ENCODE measurements at regions not wholly inside any gene's neighbourhood (a gene's known extent, or its start where the extent isn't known, plus 50 kb on each side); places are given as distances from the start of the nearest gene placed in this dataset.

DNA sequence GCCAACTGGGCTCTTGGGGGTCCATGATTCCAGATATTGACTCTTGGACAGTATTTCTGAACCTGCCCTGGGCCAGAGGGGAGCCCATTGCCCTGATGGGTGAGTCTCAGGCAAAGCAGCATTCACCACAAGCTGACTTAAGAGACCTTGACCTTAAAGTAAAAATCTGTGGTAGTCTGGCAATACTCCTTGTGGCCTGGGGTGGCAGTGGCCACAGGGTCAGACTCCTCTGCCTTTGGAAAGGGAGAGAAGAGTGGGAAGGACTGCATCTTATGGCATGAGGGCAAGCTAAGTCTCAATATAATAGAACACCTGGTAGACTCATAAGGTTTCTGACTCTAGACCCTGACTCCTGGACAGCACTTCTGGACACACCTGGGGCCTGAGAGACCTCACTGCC, 340.3 kb upstream of the MAD2L1 start:
- Histone ChIP-seq H3K27ac (ENCODE audit: low read depth, low read length, poor library complexity, severe bottlenecking) (no peak overlapping the region), H3K36me3 (ENCODE audit: insufficient read depth, low read length, poor library complexity, severe bottlenecking) (no peaks in the 10 kb centered on the region), H3K4me1 (ENCODE audit: insufficient read depth, low read length, poor library complexity, severe bottlenecking) (no peaks in the 10 kb centered on the region), H3K27me3 (replicated peaks; ENCODE audit: insufficient read depth, low read depth, low read length, poor library complexity) (no peaks in the 10 kb centered on the region), H3K9me3 (ENCODE audit: low read depth, low read length, poor library complexity, severe bottlenecking) (no peaks in the 10 kb centered on the region), H3K4me3 (ENCODE audit: low read depth, low read length, poor library complexity, severe bottlenecking) (no peak overlapping the region)
- no TSS peak for BruUV-seq (replicated peaks)
- intact Hi-C loops (cut with micrococcal nuclease; ENCODE audit: unreplicated experiment) = no loop called here
- TF ChIP-seq, protein P1, sequence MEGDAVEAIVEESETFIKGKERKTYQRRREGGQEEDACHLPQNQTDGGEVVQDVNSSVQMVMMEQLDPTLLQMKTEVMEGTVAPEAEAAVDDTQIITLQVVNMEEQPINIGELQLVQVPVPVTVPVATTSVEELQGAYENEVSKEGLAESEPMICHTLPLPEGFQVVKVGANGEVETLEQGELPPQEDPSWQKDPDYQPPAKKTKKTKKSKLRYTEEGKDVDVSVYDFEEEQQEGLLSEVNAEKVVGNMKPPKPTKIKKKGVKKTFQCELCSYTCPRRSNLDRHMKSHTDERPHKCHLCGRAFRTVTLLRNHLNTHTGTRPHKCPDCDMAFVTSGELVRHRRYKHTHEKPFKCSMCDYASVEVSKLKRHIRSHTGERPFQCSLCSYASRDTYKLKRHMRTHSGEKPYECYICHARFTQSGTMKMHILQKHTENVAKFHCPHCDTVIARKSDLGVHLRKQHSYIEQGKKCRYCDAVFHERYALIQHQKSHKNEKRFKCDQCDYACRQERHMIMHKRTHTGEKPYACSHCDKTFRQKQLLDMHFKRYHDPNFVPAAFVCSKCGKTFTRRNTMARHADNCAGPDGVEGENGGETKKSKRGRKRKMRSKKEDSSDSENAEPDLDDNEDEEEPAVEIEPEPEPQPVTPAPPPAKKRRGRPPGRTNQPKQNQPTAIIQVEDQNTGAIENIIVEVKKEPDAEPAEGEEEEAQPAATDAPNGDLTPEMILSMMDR (conservative IDR thresholded peaks at IDR 0.05; ENCODE audit: low read depth, low read length) = no peak
- no peak for TF ChIP-seq EZH2 (IDR thresholded peaks at IDR 0.05; ENCODE audit: borderline replicate concordance, low read depth, low read length, poor library complexity, severe bottlenecking)
- no peak for DNase-seq (ENCODE audit: low spot score)
- ChIA-PET POLR2A (ENCODE audit: low non-redundant PET) (no interaction called here), CTCF (no interaction called here)

DNA sequence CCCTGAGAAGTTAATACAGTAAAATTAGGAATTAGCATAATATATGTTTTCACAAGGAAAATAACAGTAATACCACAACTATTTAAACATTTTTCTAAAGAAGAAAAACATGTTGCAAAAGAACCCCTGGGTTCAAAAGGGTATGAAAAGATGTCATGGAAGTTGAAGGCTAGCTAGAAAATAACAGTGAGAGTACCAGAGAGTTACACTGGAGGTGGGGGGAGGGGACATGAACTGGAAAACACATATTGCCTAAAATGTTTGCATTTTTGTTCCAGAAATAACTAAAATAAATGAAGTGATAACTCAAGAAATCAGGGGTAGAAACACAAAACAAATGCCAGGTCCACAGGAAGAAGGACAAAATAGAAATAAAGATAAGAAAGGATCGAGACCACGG, 336.6 kb upstream of the MAD2L1 start:
- POLR2A ChIA-PET (ENCODE audit: low non-redundant PET) = no interaction called here
- no peak for TF ChIP-seq EZH2 (IDR thresholded peaks at IDR 0.05; ENCODE audit: borderline replicate concordance, low read depth, low read length, poor library complexity, severe bottlenecking)
- TF ChIP-seq, protein P1 (conservative IDR thresholded peaks at IDR 0.05; ENCODE audit: low read depth, low read length) = no peak
- Histone ChIP-seq H3K27me3 (replicated peaks; ENCODE audit: insufficient read depth, low read depth, low read length, poor library complexity) (no peaks in the 10 kb centered on the region), H3K27ac (ENCODE audit: low read depth, low read length, poor library complexity, severe bottlenecking) (no peak overlapping the region), H3K4me3 (ENCODE audit: low read depth, low read length, poor library complexity, severe bottlenecking) (no peak overlapping the region), H3K9me3 (ENCODE audit: low read depth, low read length, poor library complexity, severe bottlenecking) (no peaks in the 10 kb centered on the region), H3K36me3 (ENCODE audit: insufficient read depth, low read length, poor library complexity, severe bottlenecking) (no peaks in the 10 kb centered on the region), H3K4me1 (ENCODE audit: insufficient read depth, low read length, poor library complexity, severe bottlenecking) (no peaks in the 10 kb centered on the region)
- BruUV-seq (replicated peaks) = no TSS peak
- DNase-seq (ENCODE audit: low spot score) = no peak
- intact Hi-C loops (cut with micrococcal nuclease; ENCODE audit: unreplicated experiment) = no loop called here
- CTCF ChIA-PET = no interaction called here

DNA sequence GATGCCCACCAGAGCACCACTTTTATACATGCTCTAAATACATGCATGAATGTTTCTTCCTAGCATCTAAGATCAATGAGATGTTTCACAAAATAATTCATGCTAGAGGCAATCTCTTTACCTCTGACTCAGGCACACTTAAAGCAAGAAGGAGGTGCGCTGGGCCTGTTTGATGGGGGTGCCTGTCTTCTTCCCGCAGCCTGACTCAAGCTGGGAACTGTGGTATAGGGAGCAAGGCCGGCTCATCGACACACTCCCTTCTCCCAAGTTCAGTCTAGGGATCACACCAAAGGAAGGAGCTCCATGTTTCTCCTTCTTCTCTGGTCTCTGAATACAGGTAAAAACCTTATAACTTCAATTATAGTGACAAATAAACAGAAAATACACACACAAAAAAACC, 333.8 kb upstream of the MAD2L1 start:
- H3K27me3 ChIP-seq (replicated peaks; ENCODE audit: insufficient read depth, low read depth, low read length, poor library complexity) = no peaks in the 10 kb centered on the region

More for the DNA sequence above, 333.8 kb upstream of the MAD2L1 start:
- ChIA-PET POLR2A (ENCODE audit: low non-redundant PET) (no interaction called here), CTCF (no interaction called here)
- BruUV-seq (replicated peaks) = no TSS peak
- no peak overlapping the region for H3K4me3 ChIP-seq (ENCODE audit: low read depth, low read length, poor library complexity, severe bottlenecking)
- no peaks in the 10 kb centered on the region for H3K9me3 ChIP-seq (ENCODE audit: low read depth, low read length, poor library complexity, severe bottlenecking)
- DNase-seq (ENCODE audit: low spot score) = no peak
- TF ChIP-seq, protein P1 (conservative IDR thresholded peaks at IDR 0.05; ENCODE audit: low read depth, low read length) = no peak
- TF ChIP-seq EZH2 (IDR thresholded peaks at IDR 0.05; ENCODE audit: borderline replicate concordance, low read depth, low read length, poor library complexity, severe bottlenecking) = no peak
- H3K36me3 ChIP-seq (ENCODE audit: insufficient read depth, low read length, poor library complexity, severe bottlenecking) = no peaks in the 10 kb centered on the region
- intact Hi-C loops (cut with micrococcal nuclease; ENCODE audit: unreplicated experiment) = no loop called here
- H3K4me1 ChIP-seq (ENCODE audit: insufficient read depth, low read length, poor library complexity, severe bottlenecking) = no peaks in the 10 kb centered on the region
- no peak overlapping the region for H3K27ac ChIP-seq (ENCODE audit: low read depth, low read length, poor library complexity, severe bottlenecking)
